Psoas muscle (tissue), 7 donors: ENCODE measurements at regions not wholly inside any gene's neighbourhood (a gene's known extent, or its start where the extent isn't known, plus 50 kb on each side); places are given as distances from the start of the nearest gene placed in this dataset.

Experiments used
- ATAC-seq, 4 donors: fragments of 200-7000 bp; cut with Tn5 transposase; one replicate each; pipeline ENCODE4 v1.9.1; 2020; ENCODE audit warnings: moderate library complexity in 3 of 4, mild to moderate bottlenecking in 2 of 4
- DNase-seq, 2 donors: peaks; one replicate each; pipeline ENCODE4 v3.0.0-alpha.2; 2020
- H3K27ac ChIP-seq: fragments of 200-600 bp; one replicate; pipeline ENCODE4 v1.8.0; 2022
- H3K27me3 ChIP-seq, 3 donors: fragments of 200-600 bp in 1 of 3; one replicate each; pipeline versions ENCODE4 v1.6.1 to v1.8.0; 2013 to 2022; ENCODE audit warnings: low read length in 2 of 3, mild to moderate bottlenecking in 2 of 3, moderate library complexity in 1 of 3; ENCODE audit not compliant: insufficient read depth in 3 of 3
- H3K36me3 ChIP-seq, 2 donors: fragments of 200-600 bp in 1 of 2; one replicate each; pipeline versions ENCODE4 v1.6.1 to v1.8.0; 2013 to 2022; ENCODE audit warnings: low read depth in 1 of 2, mild to moderate bottlenecking in 1 of 2, moderate library complexity in 1 of 2; ENCODE audit not compliant: insufficient read depth in 1 of 2
- H3K4me1 ChIP-seq: fragments of 200-600 bp; one replicate; pipeline ENCODE4 v1.8.0; 2022
- H3K4me3 ChIP-seq: fragments of 200-600 bp; one replicate; pipeline ENCODE4 v1.8.0; 2022; ENCODE audit warnings: mild to moderate bottlenecking
- H3K9me3 ChIP-seq: fragments of 200-600 bp; one replicate; pipeline ENCODE4 v1.8.0; 2022
- WGBS, 3 donors: extraction: QIAGEN DNeasy Blood & Tissue Kit; methylation state at CpG; one replicate each; pipeline versions ENCODE4 v1.1.6 to v1.1.7; 2013; 5-methylcytosine and 5-hydroxymethylcytosine counted together
- intact Hi-C, 2 donors: fragments of 100-400 bp; cut with DNase I; formaldehyde crosslinking; loops; one replicate each; pipeline versions ENCODE4 v1.11.0 to v1.14.2; 2022
- TF ChIP-seq, protein P1 (sequence below): fragments of 200-600 bp; IDR thresholded peaks from one replicate; pipeline ENCODE4 v1.8.0; 2022; ENCODE audit warnings: antibody characterized with exemption
- donor health status: healthy with polysubstance abuse.
- donor health status: DM: no; HTN: no; CAD: no; lungs with moderate emphysema.
- donor health status: Bipolar disorder and iron deficiency.
- donor health status: healthy.
- donor health status: DM: yes; HTN: yes; CAD: no.
- donor health status: DM: no; HTN: no; CAD: no.
- donor health status: DM: yes; HTN: yes; CAD: no.

DNA sequence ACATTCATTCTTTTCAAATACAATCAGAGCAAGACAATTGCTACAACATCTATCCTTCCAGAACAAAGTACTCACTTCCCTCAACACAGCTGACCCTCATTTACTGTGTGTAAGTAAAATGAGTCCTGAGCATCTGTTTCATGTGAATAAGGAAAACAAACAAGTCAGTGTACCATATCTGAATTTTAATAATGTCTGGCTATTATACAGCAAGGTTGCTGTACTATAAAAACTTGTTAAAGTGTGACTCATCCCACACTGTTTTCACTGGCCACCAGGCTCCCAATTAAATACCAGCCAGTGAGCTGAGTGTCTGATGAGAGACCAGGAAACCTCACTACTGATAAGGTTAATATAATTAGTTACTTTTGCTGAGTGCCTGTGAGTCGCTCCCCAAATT, 339.8 kb downstream of the AGTPBP1 start:
- no peak for ATAC-seq
- no peaks in the 10 kb centered on the region for H3K9me3 ChIP-seq
- no peak overlapping the region for H3K4me3 ChIP-seq
- no peak overlapping the region for H3K27ac ChIP-seq
- no peaks in the 10 kb centered on the region for H3K36me3 ChIP-seq
- intact Hi-C loops: no loop called here
- H3K27me3 ChIP-seq: no peaks in the 10 kb centered on the region
- 70 to 75% (median 74%) methylated on average over 1 of the region's 1 CpG for WGBS, 3 donors
- no peak for DNase-seq
- H3K4me1 ChIP-seq: no peaks in the 10 kb centered on the region
- TF ChIP-seq, protein P1, sequence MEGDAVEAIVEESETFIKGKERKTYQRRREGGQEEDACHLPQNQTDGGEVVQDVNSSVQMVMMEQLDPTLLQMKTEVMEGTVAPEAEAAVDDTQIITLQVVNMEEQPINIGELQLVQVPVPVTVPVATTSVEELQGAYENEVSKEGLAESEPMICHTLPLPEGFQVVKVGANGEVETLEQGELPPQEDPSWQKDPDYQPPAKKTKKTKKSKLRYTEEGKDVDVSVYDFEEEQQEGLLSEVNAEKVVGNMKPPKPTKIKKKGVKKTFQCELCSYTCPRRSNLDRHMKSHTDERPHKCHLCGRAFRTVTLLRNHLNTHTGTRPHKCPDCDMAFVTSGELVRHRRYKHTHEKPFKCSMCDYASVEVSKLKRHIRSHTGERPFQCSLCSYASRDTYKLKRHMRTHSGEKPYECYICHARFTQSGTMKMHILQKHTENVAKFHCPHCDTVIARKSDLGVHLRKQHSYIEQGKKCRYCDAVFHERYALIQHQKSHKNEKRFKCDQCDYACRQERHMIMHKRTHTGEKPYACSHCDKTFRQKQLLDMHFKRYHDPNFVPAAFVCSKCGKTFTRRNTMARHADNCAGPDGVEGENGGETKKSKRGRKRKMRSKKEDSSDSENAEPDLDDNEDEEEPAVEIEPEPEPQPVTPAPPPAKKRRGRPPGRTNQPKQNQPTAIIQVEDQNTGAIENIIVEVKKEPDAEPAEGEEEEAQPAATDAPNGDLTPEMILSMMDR: no peak

GRCh38 chr9:85397005-85397404, 344.7 kb downstream of the AGTPBP1 start:
- Histone ChIP-seq H3K27me3 (no peaks in the 10 kb centered on the region), H3K4me1 (no peaks in the 10 kb centered on the region), H3K9me3 (no peaks in the 10 kb centered on the region), H3K27ac (no peak overlapping the region), H3K4me3 (no peak overlapping the region), H3K36me3 (no peaks in the 10 kb centered on the region)
- TF ChIP-seq, protein P1: no peak
- DNase-seq: no peak
- intact Hi-C loops: no loop called here
- ATAC-seq: no peak
- 59 to 75% (median 64%) methylated on average over 6 of the region's 6 CpGs for WGBS, 3 donors

DNA sequence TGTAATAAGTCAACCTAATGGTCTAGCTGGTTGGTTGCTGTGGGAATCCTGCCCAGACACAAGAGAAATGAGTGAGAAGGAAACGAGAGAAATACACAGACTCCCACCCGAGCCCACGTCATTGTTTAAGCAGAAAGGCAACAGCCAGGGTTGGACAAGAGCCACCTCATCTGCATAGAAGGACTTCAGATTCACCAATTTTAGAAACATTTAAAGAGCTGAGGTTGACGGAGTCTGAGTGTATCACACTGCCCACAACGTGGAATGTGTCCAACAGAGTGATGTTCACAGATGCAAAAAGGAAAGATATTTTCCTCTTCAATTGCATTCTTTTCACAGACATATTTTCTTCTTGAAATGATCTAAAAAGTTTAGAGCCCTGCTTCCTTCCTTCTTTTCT, 349.5 kb downstream of the AGTPBP1 start:
- Histone ChIP-seq H3K27me3 (no peaks in the 10 kb centered on the region), H3K9me3 (no peaks in the 10 kb centered on the region), H3K36me3 (no peaks in the 10 kb centered on the region), H3K4me3 (no peak overlapping the region), H3K27ac (no peak overlapping the region), H3K4me1 (no peaks in the 10 kb centered on the region)
- no peak for DNase-seq
- ATAC-seq: no peak
- intact Hi-C loops: no loop called here
- WGBS, 3 donors: 17 to 26% (median 20%) methylated on average over 5 of the region's 5 CpGs
- TF ChIP-seq, protein P1: no peak

DNA sequence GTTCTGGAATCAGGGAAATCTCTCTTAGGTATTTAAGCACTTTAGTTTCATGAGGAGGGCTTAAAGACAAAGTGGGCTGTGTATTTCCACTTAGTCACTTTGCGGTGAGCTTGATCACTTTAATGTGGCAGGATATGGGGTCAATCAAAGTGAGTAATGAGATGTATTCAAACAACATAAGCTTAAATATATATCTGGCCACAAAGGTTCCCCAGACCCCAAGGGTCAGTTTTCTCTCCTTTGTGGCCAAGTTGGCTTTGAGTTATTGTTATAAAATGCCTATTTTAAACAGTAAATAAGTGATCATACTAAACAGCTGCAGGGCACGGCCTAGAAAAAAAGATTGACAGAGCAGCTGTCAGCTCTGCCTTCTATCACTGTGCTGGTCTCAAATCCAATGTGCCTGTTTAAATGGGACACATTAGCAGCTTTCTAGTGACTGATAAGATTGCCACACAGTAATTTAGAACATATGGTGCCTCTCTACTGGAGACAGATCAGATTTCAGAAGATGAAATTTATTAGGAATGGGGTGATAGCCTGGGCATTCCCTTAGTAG, 363.9 kb downstream of the AGTPBP1 start:
- no peaks in the 10 kb centered on the region for H3K27me3 ChIP-seq
- no peak overlapping the region for H3K4me3 ChIP-seq
- H3K27ac ChIP-seq: no peak overlapping the region
- no peaks in the 10 kb centered on the region for H3K36me3 ChIP-seq
- no peaks in the 10 kb centered on the region for H3K4me1 ChIP-seq
- WGBS, 3 donors: 32 to 44% (median 34%) methylated on average over 2 of the region's 2 CpGs
- TF ChIP-seq, protein P1: no peak
- DNase-seq (no peak), ATAC-seq (peak in 1 of 4 donors; percentile 48)
- H3K9me3 ChIP-seq: no peaks in the 10 kb centered on the region
- intact Hi-C loops: no loop called here

DNA sequence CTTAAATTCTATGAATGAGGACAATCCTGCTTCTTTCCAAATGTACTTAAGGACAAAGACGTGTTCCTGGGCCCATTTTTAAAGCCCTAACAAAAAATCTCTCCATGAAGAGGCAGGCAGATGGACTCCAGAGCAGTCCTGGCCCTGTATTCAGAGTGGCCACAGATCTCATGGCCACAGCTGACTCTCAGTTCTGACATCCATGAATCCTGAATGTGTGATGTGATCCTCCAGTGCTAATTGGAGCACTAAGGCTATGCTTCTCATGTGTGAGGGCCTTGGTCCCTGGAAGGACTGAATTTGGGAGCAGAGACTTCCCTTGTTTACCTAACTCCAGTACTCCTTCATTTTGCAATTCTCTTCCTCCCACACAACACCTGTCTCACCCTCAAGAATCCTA, 373.0 kb downstream of the AGTPBP1 start:
- Histone ChIP-seq H3K27ac (no peak overlapping the region), H3K4me1 (no peaks in the 10 kb centered on the region), H3K27me3 (no peaks in the 10 kb centered on the region), H3K4me3 (no peak overlapping the region), H3K36me3 (no peaks in the 10 kb centered on the region), H3K9me3 (no peaks in the 10 kb centered on the region)
- 41 to 89% (median 45%) methylated on average over 1 of the region's 1 CpG for WGBS, 3 donors
- DNase-seq (no peak), ATAC-seq (no peak)
- TF ChIP-seq, protein P1: no peak
- intact Hi-C loops: no loop called here
